ENCODE measurements at regions not wholly inside any gene's neighbourhood (a gene's known extent, or its start where the extent isn't known, plus 50 kb on each side); places are given as distances from the start of the nearest gene placed in this dataset.
"Not testable (repeated sequence)": the region's sequence is repeated elsewhere in the genome, so short reads cannot be mapped to it uniquely, and the experiment has no call there.

DNA sequence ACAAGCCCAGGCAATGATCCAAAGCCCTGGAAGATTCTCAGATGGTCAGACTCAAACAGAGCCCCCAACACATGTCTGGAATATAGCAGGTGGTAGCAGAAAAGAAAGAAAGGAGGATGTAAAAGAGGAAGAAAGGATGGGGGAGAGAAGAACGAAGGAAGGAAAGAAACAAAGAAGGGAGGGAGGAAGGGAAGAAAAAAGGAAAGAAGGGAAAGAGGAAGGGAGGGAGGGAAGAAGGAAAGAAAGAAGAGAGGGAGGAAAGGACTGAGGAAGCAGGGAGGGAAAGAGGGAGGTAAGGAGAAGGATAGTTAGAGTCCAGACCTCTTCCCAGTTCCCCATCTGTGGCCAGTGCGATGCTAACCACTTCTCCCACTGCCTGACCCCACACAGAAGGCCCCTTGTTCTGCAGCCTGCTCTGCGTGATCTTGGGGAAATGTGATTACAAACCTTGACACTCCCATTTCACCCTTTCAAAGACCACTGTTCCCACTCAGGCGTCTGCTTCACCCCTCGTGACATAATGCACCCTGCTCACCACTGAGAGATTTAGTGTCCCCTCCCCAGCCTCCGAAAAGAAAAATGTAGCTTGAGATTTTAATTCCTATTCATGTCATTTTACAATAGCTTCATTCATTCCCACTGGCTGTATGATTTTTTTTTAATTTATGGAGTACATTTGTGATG lies 357.9 kb downstream of the BCL11B start:
- DNase-seq (ENCODE audit: low read depth): no peak

DNA sequence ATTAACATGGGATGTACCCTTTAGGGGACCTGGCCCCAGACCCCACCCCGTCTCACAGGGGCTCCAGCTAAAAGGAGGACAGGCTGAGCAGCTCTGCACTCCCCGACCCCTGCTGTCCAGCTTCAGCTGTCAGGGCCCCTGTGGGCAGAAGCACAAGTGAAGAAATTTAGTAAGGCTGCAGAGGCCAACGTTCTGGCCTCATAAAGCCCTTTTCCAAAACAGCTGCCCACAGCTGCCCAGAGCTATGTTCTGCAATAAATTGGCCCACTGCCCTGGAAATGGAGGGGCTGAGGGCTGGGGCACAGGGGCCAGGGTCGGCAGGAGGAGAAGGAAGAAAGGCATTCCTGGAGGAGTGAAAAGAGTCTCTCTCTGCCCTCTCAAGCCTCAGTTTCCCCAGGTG lies 357.1 kb downstream of the BCL11B start:
- DNase-seq (ENCODE audit: low read depth): no peak

DNA sequence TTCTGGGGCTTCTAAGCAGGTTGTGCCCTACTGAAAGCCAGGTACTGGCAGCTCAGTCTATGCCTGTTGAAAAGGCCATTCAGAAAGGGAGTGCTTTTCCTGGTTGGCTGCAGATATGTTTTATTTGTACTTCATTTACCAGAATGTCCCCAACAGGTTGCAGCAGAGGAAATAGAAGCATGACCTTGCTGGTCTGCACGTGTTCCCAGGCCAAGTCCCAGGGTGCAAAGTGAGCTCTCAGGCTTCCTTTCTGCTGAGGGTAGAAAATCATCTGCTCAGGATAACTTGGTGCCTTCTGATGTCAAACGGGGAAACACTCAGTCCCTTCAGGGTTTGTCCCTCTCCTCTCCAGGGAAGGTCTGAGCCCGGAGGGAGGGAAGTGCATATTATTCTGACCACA lies 356.4 kb downstream of the BCL11B start:
- no peak for DNase-seq (ENCODE audit: low read depth)

DNA sequence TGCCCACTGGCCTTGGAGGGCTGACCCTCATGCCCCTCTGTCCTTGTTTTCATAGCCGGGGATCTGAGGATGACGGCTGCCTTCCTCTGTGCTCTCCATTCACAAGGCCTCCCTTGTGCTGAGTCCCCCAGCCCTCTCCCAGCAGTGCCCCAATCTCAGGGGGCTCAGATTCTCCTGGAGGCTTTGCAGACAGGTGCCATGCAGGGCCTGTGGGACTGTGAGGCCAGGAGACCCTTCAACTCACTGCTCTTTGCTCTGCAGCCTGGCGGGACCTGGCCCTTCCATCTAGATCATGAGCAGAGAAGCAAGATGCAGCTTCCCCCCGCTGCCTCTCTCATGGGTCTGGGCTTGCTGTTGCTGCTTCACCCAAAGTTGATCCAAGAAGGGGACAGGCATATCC lies 356.0 kb downstream of the BCL11B start:
- no peak for DNase-seq (ENCODE audit: low read depth)

DNA sequence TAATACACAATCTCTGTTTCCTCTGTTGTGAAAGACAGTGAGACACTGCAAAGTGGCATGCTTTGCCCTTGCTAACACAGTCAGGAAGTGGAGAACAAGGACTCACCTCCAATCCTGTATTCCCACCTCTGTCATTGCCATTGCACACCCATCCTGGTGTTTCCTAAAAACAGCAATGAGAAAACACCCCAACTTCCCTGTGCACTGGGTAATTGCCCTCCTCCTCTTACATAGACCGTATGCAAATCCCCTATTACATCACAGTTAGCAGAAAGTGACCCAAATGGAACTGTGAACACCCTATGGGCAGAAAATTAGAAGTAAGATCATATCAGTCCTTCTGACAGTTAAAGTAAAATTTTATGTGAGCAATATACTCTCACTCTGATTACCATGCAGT lies 355.5 kb downstream of the BCL11B start:
- DNase-seq (ENCODE audit: low read depth): no peak

DNA sequence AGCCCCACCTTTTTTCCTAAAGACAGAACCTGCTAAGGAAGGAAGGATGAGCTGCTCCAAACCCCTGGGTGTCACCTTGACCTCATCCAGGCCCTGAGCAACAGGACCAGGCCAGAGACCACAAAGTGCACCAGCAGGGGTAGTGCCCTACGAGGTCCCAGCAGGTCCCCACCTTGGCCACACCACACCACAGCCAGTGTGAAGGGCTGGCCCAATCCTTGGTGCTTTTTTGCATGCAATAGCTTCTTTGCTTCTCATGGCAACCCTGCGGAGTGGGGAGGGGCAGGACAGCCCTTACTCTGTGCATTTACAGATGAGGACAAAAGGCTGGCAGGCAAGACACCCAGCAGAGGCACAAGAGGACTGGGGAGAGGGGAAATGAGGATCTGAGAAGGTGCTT lies 352.6 kb downstream of the BCL11B start:
- no peak for DNase-seq (ENCODE audit: low read depth)

DNA sequence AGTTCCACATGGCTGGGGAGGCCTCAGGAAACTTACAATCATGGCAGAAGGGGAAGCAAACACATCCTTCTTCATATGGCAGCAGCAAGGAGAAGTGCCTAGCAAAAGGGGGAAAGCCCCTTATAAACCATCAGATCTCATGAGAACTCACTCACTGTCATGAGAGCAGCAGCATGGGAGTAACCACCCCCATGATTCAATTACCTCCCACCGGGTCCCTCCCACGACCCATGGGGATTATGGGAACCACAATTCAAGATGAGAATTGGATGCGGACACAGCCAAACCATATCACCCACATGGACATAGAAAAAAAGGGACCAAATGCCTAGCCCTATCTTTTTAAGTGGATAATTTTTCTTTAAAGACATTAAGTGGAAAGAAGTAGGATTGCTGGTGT lies 350.7 kb downstream of the BCL11B start:
- not testable (repeated sequence) for DNase-seq (ENCODE audit: low read depth)

DNA sequence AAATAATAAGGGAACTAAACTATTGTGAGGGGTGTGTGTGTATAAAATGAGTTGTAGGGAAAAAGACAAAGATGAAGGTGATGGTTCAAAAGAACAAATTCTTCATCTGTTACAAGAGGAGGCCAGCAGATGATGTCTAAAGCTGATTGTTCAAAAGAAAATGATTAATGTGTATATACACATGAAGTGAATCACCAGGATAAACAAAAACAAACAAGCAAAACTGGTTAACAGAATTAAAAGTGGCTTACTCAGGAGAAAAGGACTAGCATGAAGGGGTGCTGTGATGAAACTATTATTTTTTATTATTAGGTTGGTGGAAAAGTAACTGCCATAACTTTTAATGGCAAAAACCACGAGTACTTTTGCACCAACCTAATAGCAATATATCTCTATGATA lies 348.4 kb downstream of the BCL11B start:
- no peak for DNase-seq (ENCODE audit: low read depth)

DNA sequence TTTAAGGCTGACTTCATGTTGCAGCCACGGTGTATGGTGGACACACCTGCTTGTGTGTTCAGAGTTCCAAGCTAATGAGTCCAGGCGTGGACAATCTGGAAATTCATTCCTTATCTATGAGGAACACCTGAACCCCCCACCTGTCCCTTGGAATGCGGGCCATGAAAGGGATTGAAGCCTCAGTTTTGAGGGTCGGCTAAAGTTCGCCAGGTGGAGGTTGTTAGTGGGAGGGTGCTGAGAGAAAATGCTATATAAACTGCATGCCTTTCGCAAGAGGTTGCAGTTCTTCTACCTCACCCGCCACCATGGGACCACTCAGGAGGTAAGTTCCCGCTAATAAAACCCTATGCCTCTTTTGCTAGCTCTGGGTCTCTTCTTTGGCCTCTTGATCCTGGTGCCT lies 348.0 kb downstream of the BCL11B start:
- DNase-seq (ENCODE audit: low read depth): no peak

DNA sequence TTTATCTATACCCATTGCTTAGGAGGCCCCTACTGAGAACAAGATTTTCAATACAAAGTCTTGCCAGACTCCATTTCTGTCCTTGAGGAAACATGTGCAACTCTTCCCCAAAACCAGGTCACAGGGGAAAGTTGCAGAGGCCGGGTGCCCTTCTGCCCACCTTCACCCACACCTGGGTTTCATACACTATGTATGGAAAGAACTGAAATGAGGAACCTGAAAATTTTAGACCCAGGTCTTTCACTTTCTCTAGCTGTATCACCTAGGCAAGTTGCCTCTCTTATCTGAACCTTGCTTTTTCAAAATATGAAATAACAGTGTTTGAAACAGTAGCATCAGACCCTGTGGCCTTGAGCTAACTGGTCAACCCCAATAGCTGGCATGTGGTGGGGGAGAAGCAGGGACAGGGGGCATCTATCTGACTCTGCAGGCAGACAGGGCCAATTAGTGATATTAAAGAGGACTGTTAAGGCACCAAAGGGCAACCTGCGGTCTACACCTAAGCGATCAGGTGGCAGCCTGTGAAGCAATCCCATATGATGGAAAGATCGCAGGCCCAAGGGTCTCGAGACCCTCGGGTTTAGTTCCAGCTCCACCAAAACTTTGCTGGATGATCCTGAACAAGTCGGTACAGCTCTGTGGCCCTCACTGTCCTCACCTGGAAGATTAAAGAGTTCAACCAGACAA lies 346.5 kb downstream of the BCL11B start:
- no peak for DNase-seq (ENCODE audit: low read depth)

DNA sequence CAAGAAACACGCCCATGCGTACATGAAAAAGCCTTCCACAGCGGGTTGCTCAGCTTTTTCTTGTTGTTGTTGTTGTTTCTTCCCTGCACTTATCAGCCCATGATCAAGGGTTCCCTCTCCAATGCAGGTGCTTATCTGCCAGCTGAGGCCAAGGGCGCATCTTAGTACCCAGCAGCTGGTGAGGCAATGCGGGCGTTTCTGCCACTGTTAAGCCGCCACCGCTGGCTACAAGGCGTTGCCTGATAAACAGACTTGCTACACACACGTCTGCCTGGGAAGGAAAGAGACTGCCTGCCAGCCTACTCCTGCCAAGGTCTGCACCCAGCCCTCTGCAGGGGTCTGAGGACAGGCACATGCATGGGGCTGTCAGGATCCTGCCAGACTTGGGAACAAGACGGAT lies 345.9 kb downstream of the BCL11B start:
- no peak for DNase-seq (ENCODE audit: low read depth)

DNA sequence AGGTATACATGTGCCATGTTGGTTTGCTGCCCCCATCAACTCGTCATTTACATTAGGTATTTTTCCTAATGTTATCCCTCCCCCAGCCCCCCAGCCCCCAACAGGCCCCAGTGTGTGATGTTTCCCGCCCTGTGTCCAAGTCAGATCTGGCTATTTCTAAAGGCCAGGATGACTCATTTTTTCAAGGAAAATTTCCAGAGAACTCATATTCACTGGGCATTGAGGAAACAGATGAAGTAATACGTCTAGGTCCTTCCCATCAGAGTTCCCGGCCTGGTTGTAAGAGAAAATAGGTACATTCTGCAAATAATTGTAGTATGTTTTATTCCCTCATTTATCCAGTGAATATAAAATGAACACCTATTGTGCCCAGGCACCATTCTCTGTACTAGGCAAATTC lies 345.2 kb downstream of the BCL11B start:
- DNase-seq (ENCODE audit: low read depth): no peak

DNA sequence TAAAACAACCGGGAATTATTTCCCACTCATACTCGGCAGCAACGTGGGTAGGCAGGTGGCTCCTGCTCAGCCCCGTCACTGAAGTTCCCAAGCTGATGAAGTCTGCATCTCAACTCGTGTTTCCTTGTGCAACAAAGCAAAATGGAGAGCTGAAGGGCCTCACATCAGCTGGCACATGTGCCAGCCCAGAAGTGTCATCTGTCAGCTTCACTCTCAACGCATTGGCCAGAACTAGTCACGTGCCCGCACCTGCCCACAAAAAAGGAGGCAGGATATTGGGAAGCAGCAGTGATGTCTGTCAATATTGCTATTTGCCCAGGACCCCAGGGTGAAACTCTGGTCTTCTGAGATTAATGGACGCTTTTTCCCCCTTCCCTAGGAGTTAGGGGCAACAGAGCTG lies 344.0 kb downstream of the BCL11B start:
- DNase-seq (ENCODE audit: low read depth): no peak

DNA sequence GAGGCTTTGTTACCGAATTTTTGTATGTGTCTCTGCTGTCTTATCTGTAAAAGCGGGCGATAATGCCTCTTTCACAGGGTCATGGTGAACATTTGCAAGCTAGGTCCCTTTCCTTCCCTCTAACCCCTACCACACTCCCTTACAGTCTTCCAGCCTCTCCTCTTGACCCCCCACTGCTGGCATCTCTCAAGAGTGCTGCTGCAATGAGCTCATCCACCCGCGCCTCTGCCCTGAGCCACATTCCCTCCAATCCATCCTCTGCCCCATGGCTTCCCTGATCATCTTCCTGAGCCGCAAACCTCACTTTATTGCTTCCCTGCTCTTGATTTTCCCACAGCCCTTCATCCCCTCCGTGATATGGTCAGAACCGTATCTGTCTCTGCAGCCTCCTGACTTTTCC lies 343.6 kb downstream of the BCL11B start:
- DNase-seq (ENCODE audit: low read depth): no peak

DNA sequence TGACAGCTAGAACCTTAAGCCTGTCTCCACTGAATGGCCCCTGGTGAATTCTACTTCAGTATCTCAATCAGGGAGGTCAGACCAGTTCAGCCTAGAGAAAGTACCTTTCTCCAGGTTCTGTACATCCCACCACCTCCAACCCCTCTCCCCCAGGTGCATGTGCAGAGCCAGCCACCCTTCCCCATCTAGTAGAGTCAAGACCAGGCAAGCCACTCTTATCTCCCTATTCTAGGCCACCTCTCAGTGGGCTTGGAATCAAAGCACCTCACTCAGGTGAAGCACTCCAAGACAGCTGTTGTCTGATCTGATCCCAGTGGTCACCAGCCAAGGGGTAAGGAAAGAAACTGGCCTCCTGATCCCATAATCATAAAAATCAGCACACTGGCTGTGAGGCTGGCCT lies 340.9 kb downstream of the BCL11B start:
- no peak for DNase-seq (ENCODE audit: low read depth)

DNA sequence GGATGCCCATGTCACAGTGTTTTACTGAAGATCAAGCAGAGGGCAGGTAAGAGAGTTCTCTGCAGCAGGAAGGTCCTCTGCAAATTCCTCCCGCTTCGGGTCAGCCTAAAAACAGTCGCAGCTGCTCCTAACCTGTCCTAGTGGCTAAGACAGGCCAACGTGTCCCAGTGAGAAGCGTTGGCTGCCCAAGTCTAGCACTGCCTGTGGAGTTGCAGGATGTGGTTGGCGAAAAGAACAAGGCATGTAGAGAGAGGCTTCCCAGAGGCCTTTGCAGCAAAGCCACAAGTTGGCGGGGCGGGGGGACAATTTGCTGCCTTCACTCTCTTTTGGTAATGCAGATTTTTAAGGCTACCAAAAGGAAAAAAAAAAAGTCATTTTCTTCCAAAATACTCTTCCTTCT lies 340.1 kb downstream of the BCL11B start:
- no peak for DNase-seq (ENCODE audit: low read depth)

DNA sequence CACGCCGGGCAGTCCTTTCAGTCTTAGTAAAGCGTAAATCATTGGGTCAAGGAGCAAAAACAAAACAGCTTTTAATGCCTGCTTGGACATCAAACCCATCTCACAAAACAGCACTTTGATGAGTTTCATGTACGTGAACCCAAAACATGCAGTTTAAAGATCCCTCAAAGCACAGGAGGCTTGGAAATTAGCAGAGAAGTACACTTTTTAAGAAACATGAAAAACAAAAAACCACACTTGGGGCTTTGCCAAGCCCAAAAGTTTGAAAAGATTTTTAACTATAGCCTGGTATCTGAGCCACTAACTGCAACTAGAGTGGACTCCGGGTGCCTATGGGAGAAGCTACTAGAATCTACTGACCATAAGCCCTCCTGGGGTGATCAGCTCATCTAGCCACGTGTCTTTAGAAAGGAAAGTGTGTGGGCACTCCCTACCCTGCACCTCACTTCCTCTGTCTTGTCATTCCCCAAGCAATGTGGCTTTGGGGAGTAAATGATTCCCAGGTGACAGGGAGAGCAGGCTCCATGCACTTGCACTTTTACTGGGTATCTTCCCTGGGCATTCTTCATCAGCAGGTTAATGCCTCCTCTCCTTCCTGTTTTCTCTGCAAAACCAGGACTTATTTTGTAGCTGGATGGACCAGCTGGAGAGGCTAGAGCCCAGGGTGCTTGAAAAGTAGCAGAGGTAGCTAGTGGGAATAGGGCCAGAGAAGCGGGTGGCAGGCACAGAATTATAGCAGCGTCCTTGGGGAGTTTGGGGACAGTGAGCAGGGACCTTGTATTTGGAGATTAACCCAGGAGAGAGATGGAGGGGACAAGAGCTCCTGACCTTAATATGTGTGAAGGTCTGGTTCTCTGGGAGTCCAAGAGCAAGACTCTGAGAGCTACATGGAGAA lies 339.3 kb downstream of the BCL11B start:
- no peak for DNase-seq (ENCODE audit: low read depth)

DNA sequence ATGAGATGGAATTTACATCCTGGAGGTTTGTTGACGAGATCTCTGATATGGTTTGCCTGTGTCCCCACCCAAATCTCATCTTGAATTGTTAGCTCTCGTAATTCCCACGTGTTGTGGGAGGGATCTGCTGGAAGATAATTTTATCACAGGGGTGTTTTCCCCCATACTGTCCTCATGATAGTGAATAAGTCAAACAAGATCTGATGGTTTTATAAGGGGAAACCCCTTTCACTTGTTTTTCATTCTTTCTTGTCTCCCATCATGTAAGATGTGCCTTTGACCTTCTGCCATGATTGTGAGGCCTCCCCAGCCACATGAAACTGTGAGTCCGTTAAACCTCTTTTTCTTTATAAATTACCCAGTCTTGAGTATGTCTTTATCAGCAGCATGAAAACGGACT lies 337.4 kb downstream of the BCL11B start:
- DNase-seq (ENCODE audit: low read depth): not testable (repeated sequence)

DNA sequence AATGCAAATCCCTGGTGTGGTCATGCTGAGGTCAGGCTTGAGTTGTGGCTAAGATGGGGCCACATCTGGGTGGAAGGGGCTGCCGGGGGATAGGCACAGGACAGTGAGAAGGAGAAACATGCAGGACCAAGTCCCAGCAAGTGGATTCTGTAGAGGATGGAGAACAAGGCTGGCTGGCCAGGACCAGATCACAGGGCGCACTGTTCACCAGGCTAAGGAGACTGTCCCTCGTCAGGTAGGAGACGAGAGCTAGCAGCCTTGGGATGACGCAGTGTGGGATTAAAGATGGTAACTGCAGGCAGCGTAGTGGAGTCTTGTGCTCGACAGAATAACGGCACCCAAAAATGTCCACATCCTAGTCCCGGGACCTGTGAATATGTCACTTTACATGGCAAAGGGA lies 336.1 kb downstream of the BCL11B start:
- no peak for DNase-seq (ENCODE audit: low read depth)

DNA sequence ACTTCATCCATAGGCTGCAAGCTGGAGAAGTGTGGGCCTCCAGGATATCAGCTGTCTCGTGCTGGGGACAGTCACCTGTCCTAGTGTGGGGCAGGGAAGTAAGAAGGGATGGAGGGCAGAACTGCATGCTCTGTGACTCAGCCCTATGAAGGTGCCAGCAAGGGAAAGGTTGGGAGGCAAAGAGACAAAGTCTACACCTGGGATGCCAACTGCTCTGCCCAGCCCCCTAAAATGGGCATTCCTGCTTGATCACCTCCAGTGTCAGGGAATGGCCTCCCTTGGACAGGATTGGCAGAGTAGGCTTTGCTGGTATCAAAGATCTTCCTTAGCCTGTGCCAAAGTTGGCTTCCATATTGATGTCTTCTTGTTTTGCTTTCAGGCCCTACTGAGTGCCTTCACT lies 335.0 kb downstream of the BCL11B start:
- DNase-seq (ENCODE audit: low read depth): no peak

DNA sequence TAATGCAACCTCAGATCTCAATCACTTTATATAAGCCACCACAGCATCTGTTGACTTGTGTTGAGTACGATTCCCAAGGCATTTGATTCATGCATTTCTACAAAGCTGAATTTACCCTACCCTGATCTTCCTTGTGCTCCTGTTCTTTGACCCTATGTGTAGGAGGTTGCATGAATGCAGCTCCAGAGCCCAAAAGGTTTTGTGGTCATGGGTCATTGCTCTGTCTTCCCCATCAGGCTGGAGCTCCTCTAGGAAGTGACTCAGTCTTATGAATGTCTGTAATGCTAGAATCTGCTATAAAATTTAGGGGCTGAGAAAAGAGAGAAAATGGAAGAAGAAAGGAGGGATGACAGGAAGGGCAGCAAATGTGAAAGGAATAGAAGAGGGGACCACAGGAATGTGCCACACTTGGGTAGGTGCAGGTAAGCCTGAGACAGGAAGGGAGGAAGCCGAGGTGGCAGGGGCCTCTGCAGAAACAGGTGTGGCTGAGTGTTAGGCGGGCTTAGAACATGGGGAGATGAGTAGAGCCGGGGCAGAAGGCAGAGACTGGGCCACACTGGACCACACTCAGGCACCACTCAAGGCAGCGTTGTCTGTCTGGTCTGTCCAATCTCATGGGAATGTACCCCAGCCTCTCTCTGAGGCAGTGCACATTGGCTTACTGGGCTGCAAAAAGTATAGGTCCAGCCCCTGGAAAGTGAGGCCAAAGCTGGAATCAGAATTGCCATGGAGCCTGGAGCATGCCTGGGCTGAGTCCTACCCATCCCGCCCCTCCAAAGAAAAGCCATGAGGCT lies 334.1 kb downstream of the BCL11B start:
- DNase-seq (ENCODE audit: low read depth): no peak

DNA sequence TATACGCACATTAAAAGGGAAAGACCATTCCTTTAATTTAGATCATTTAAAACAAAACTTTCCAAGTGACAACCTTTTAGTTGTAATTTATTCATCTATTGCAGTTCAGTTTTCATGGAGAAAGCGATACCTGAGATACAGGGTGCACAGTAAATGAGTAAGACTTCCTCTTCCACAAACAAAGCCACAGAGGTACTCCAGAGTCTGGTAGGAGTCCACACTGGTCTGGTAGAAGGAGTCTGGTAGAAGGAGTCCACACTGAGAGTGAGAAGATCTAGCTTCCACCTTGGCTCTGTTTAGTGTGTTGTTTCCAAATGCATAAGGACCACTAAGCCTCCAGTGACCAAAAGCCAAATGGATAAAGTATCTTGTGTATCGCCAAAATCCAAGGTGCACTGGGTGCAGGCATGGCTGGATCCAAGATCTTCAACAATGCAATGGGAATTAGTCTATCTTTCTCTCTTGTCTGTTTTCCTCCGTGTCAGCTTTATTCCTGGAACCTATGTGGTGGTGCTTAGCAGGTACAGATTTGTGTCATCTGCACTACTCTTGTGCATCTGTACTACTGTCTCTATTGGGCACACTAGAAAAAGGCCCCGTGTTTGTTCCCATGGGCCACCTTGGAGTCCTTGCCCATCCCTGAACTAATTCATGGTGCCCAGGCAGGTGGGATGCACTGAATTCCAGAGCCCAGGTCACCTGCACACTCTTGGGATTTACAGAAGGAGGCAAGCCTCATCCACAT lies 331.1 kb downstream of the BCL11B start:
- no peak for DNase-seq (ENCODE audit: low read depth)

Measured in GM04504 (cell line).